WTC11 (cell line): ENCODE measurements at regions not wholly inside any gene's neighbourhood (a gene's known extent, or its start where the extent isn't known, plus 50 kb on each side); places are given as distances from the start of the nearest gene placed in this dataset.

Experiments
- ATF1 ChIP-seq: sonication (generic); formaldehyde crosslinking; IDR thresholded peaks from 2 replicates; pipeline ENCODE4 v1.8.1; 2023; ENCODE audit warnings: mild to moderate bottlenecking, moderate library complexity, missing genetic modification reagents
- CBFB ChIP-seq: sonication (generic); formaldehyde crosslinking; IDR thresholded peaks from 2 replicates; pipeline ENCODE4 v1.8.1; 2022; ENCODE audit warnings: mild to moderate bottlenecking, low read depth, missing genetic modification reagents
- E2F4 ChIP-seq: sonication (generic); formaldehyde crosslinking; IDR thresholded peaks from 2 replicates; pipeline ENCODE4 v1.8.1; 2022; ENCODE audit warnings: low read depth, mild to moderate bottlenecking, moderate library complexity, missing genetic modification reagents, borderline replicate concordance
- E2F5 ChIP-seq: sonication (generic); formaldehyde crosslinking; IDR thresholded peaks from 2 replicates; pipeline ENCODE4 v1.8.1; 2022; ENCODE audit warnings: mild to moderate bottlenecking, moderate library complexity, missing genetic modification reagents
- EMX1 ChIP-seq: fragments of 250-450 bp; sonication (Bioruptor Pico); IDR thresholded peaks from 2 replicates; pipeline ENCODE4 v1.8.0; 2021; ENCODE audit warnings: mild to moderate bottlenecking
- ETV6 ChIP-seq: sonication (generic); formaldehyde crosslinking; IDR thresholded peaks from 2 replicates; pipeline ENCODE4 v1.8.1; 2022; ENCODE audit warnings: mild to moderate bottlenecking, missing genetic modification reagents
- FOXJ3 ChIP-seq: sonication (generic); formaldehyde crosslinking; IDR thresholded peaks from 2 replicates; pipeline ENCODE4 v1.9.0; 2021; ENCODE audit warnings: missing genetic modification reagents, mild to moderate bottlenecking, borderline replicate concordance
- FOXP1 ChIP-seq: sonication (generic); formaldehyde crosslinking; IDR thresholded peaks from 2 replicates; pipeline ENCODE4 v1.8.0; 2022; ENCODE audit warnings: missing genetic modification reagents, mild to moderate bottlenecking, moderate library complexity, borderline replicate concordance
- GABPB1 ChIP-seq: sonication (generic); formaldehyde crosslinking; IDR thresholded peaks from 2 replicates; pipeline ENCODE4 v1.8.1; 2023; ENCODE audit warnings: mild to moderate bottlenecking, missing genetic modification reagents
- HMGXB4 ChIP-seq: sonication (generic); formaldehyde crosslinking; IDR thresholded peaks from 2 replicates; pipeline ENCODE4 v1.8.1; 2023; ENCODE audit warnings: mild to moderate bottlenecking, moderate library complexity, missing genetic modification reagents
- JAZF1 ChIP-seq: fragments of 250-450 bp; sonication (Bioruptor Pico); IDR thresholded peaks from 2 replicates; pipeline ENCODE4 v1.9.0; 2021; ENCODE audit warnings: moderate library complexity, mild to moderate bottlenecking, inconsistent platforms
- JUN ChIP-seq: sonication (generic); formaldehyde crosslinking; IDR thresholded peaks from 2 replicates; pipeline ENCODE4 v1.8.0; 2023; ENCODE audit warnings: mild to moderate bottlenecking, missing genetic modification reagents
- MLX ChIP-seq: sonication (generic); formaldehyde crosslinking; IDR thresholded peaks from 2 replicates; pipeline ENCODE4 v1.8.1; 2023; ENCODE audit warnings: mild to moderate bottlenecking, missing genetic modification reagents, moderate library complexity
- NFATC4 ChIP-seq: fragments of 250-450 bp; sonication (Bioruptor Pico); IDR thresholded peaks from 2 replicates; pipeline ENCODE4 v1.9.0; 2021; ENCODE audit warnings: mild to moderate bottlenecking
- OVOL2 ChIP-seq: fragments of 250-450 bp; sonication (Bioruptor Pico); IDR thresholded peaks from 2 replicates; pipeline ENCODE4 v1.9.0; 2021; ENCODE audit warnings: mild to moderate bottlenecking, borderline replicate concordance
- PREB ChIP-seq: sonication (generic); formaldehyde crosslinking; IDR thresholded peaks from 2 replicates; pipeline ENCODE4 v1.8.1; 2022; ENCODE audit warnings: mild to moderate bottlenecking, missing genetic modification reagents, moderate library complexity, borderline replicate concordance
- PRRX2 ChIP-seq: fragments of 250-450 bp; sonication (Bioruptor Pico); IDR thresholded peaks from 2 replicates; pipeline ENCODE4 v1.8.0; 2021; ENCODE audit warnings: mild to moderate bottlenecking
- SMAD3 ChIP-seq: sonication (generic); formaldehyde crosslinking; IDR thresholded peaks from 2 replicates; pipeline ENCODE4 v1.8.0; 2022; ENCODE audit warnings: missing genetic modification reagents, mild to moderate bottlenecking, borderline replicate concordance
- STAT6 ChIP-seq: sonication (generic); formaldehyde crosslinking; conservative IDR thresholded peaks from 2 replicates; pipeline ENCODE4 v1.8.1; 2023; ENCODE audit warnings: mild to moderate bottlenecking, low read depth, missing genetic modification reagents, moderate library complexity
- USF2 ChIP-seq: sonication (generic); formaldehyde crosslinking; IDR thresholded peaks from 2 replicates; pipeline ENCODE4 v1.8.1; 2023; ENCODE audit warnings: mild to moderate bottlenecking, missing genetic modification reagents, moderate library complexity
- ZNF121 ChIP-seq: sonication (generic); formaldehyde crosslinking; IDR thresholded peaks from 2 replicates; pipeline ENCODE4 v1.8.0; 2023; ENCODE audit warnings: missing genetic modification reagents
- ZNF232 ChIP-seq: sonication (generic); formaldehyde crosslinking; IDR thresholded peaks from 2 replicates; pipeline ENCODE4 v1.8.0; 2022; ENCODE audit warnings: mild to moderate bottlenecking, missing genetic modification reagents
- ZNF281 ChIP-seq: sonication (generic); formaldehyde crosslinking; IDR thresholded peaks from 2 replicates; pipeline ENCODE4 v1.8.0; 2023; ENCODE audit warnings: mild to moderate bottlenecking, missing genetic modification reagents
- ZSCAN18 ChIP-seq: fragments of 250-450 bp; sonication (Bioruptor Pico); IDR thresholded peaks from 2 replicates; pipeline ENCODE4 v2.1.2; 2022; ENCODE audit warnings: mild to moderate bottlenecking, moderate library complexity

GRCh38 chrX:107324493-107325310 is 118.3 kb downstream of the DNAAF6 start (continued):
- TF ChIP-seq ZNF281 (CRISPR knock-in tag) (no peak), JUN (CRISPR knock-in tag) (peak; percentile 71; the same call in 1 of the 2 replicates), ZNF121 (no peak), ETV6 (0 out of 2 replicates have a peak, but pooled peaks have one; percentile 32), ZNF232 (no peak), FOXP1 (peak; percentile 83), SMAD3 (CRISPR knock-in tag) (no peak), OVOL2 (CRISPR knock-in tag) (no peak), PREB (no peak), EMX1 (CRISPR knock-in tag) (no peak), MLX (CRISPR knock-in tag) (no peak), PRRX2 (no peak), ZSCAN18 (CRISPR knock-in tag) (no peak), HMGXB4 (CRISPR knock-in tag) (no peak), JAZF1 (CRISPR knock-in tag) (no peak), GABPB1 (CRISPR knock-in tag) (no peak), CBFB (CRISPR knock-in tag) (0 out of 2 replicates have a peak, but pooled peaks have one; percentile 50), E2F4 (CRISPR knock-in tag) (no peak), STAT6 (CRISPR knock-in tag) (no peak), NFATC4 (CRISPR knock-in tag) (no peak), ATF1 (CRISPR knock-in tag) (no peak), FOXJ3 (CRISPR knock-in tag) (no peak), E2F5 (CRISPR knock-in tag) (no peak), USF2 (no peak)
